Neural progenitor cell (in vitro differentiated cells): ENCODE measurements at regions not wholly inside any gene's neighbourhood (a gene's known extent, or its start where the extent isn't known, plus 50 kb on each side); places are given as distances from the start of the nearest gene placed in this dataset.
A peak's percentile ranks its signal among the peaks of the same experiment; 100 is the strongest.

Source experiments
- DNase-seq: peaks from one replicate; pipeline ENCODE4 v3.0.0-alpha.2; 2016; ENCODE audit warnings: low spot score
- H2AFZ ChIP-seq: fragments of 200-600 bp; sonication (generic); replicated peaks from 2 replicates; pipeline ENCODE4 v1.6.1; 2016; ENCODE audit warnings: antibody characterized with exemption
- H3F3A ChIP-seq: fragments of 200-600 bp; sonication (generic); 2 replicates; pipeline ENCODE4 v1.6.1; 2016; ENCODE audit warnings: antibody characterized with exemption, low read depth
- H3K27ac ChIP-seq: fragments of 200-600 bp; sonication (generic); 2 replicates; pipeline ENCODE4 v1.5.1; 2016; ENCODE audit warnings: mild to moderate bottlenecking
- H3K27me3 ChIP-seq: fragments of 200-600 bp; sonication (generic); 2 replicates; pipeline ENCODE4 v1.6.1; 2016; ENCODE audit warnings: mild to moderate bottlenecking, moderate library complexity
- H3K36me3 ChIP-seq: fragments of 200-600 bp; sonication (generic); 2 replicates; pipeline ENCODE4 v1.5.1; 2016
- H3K4me1 ChIP-seq: fragments of 200-600 bp; sonication (generic); 2 replicates; pipeline ENCODE4 v1.6.1; 2016; ENCODE audit warnings: mixed run types
- H3K4me2 ChIP-seq: fragments of 200-600 bp; sonication (generic); 2 replicates; pipeline ENCODE4 v1.6.1; 2016
- H3K4me3 ChIP-seq: fragments of 200-600 bp; sonication (generic); 2 replicates; pipeline ENCODE4 v1.5.1; 2016
- H3K79me2 ChIP-seq: fragments of 200-600 bp; sonication (generic); 2 replicates; pipeline ENCODE4 v1.6.1; 2016; ENCODE audit warnings: low read depth
- H3K9ac ChIP-seq: fragments of 200-600 bp; sonication (generic); 2 replicates; pipeline ENCODE4 v1.6.1; 2016
- H3K9me3 ChIP-seq: fragments of 200-600 bp; sonication (generic); 2 replicates; pipeline ENCODE4 v1.5.1; 2016; ENCODE audit warnings: low read depth
- H4K20me1 ChIP-seq: fragments of 200-600 bp; sonication (generic); 2 replicates; pipeline ENCODE4 v1.6.1; 2016; ENCODE audit warnings: low read depth
- H3K27ac Mint-ChIP-seq: 3 replicates; pipeline ENCODE4 v1.8.0; 2021; ENCODE audit warnings: mixed read lengths
- H3K27me3 Mint-ChIP-seq: 2 replicates; pipeline ENCODE4 v1.8.0; 2022; ENCODE audit warnings: low read depth, mild to moderate bottlenecking, inconsistent platforms, moderate library complexity, mixed read lengths; ENCODE audit not compliant: insufficient read depth
- H3K36me3 Mint-ChIP-seq: 3 replicates; pipeline ENCODE4 v1.8.0; 2021; ENCODE audit warnings: mixed read lengths
- H3K4me1 Mint-ChIP-seq: 3 replicates; pipeline ENCODE4 v1.8.0; 2021; ENCODE audit warnings: mixed read lengths
- H3K4me3 Mint-ChIP-seq: 3 replicates; pipeline ENCODE4 v1.8.0; 2021; ENCODE audit warnings: mild to moderate bottlenecking, moderate library complexity, mixed read lengths
- H3K9me3 Mint-ChIP-seq: 3 replicates; pipeline ENCODE4 v1.8.0; 2020; ENCODE audit warnings: mixed read lengths
- EZH2 ChIP-seq: fragments of 200-600 bp; sonication (generic); IDR thresholded peaks from 2 replicates; pipeline ENCODE4 v1.6.1; 2017; ENCODE audit warnings: antibody characterized with exemption, mild to moderate bottlenecking, moderate library complexity
- EZH2phosphoT487 ChIP-seq: fragments of 200-600 bp; sonication (generic); IDR thresholded peaks from 2 replicates; pipeline ENCODE4 v1.6.1; 2017; ENCODE audit warnings: antibody characterized with exemption
- TF ChIP-seq, protein P1 (sequence below): fragments of 200-600 bp; sonication (generic); IDR thresholded peaks from 2 replicates; pipeline ENCODE4 v1.5.1; 2017; ENCODE audit warnings: antibody characterized with exemption, mild to moderate bottlenecking

DNA sequence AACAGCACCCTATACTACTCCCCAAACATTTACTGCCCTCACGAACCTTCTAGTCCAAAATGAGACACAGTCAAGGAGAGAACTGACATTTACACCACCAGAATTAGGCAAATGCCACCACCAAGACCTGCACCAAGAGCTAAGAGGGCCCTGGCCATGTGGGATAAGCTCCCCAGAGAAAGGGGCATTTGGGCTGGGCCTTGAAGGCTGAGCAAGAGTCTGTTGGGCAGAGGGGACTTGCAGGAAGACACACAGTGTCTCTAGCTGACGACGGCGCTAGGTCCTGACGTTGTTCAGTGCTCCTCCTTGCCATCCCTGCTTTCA lies 326.4 kb upstream of the ZMIZ1 start:
- H3K79me2 ChIP-seq, result no peaks in the 10 kb centered on the region
- H3K27me3 ChIP-seq, result no peaks in the 10 kb centered on the region
- no peaks in the 10 kb centered on the region for H4K20me1 ChIP-seq
- no peak overlapping the region for H3K27ac ChIP-seq
- H3K4me1 ChIP-seq, result peaks cover 11% of the 10 kb centered on the region
- no peaks in the 10 kb centered on the region for H3K9me3 ChIP-seq
- TF ChIP-seq, protein P1, sequence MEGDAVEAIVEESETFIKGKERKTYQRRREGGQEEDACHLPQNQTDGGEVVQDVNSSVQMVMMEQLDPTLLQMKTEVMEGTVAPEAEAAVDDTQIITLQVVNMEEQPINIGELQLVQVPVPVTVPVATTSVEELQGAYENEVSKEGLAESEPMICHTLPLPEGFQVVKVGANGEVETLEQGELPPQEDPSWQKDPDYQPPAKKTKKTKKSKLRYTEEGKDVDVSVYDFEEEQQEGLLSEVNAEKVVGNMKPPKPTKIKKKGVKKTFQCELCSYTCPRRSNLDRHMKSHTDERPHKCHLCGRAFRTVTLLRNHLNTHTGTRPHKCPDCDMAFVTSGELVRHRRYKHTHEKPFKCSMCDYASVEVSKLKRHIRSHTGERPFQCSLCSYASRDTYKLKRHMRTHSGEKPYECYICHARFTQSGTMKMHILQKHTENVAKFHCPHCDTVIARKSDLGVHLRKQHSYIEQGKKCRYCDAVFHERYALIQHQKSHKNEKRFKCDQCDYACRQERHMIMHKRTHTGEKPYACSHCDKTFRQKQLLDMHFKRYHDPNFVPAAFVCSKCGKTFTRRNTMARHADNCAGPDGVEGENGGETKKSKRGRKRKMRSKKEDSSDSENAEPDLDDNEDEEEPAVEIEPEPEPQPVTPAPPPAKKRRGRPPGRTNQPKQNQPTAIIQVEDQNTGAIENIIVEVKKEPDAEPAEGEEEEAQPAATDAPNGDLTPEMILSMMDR, result no peak
- TF ChIP-seq EZH2phosphoT487 (no peak), EZH2 (no peak)
- no peak overlapping the region for H3K4me2 ChIP-seq
- no peak overlapping the region for H3K9ac ChIP-seq
- Mint-ChIP-seq H3K4me3 (no peak overlapping the region), H3K36me3 (no peaks in the 10 kb centered on the region), H3K9me3 (no peaks in the 10 kb centered on the region), H3K27ac (peak overlapping the region; percentile 76), H3K4me1 (peaks cover 45% of the 10 kb centered on the region), H3K27me3 (peaks cover 16% of the 10 kb centered on the region)
- no peak overlapping the region for H2AFZ ChIP-seq
- no peaks in the 10 kb centered on the region for H3F3A ChIP-seq
- no peak overlapping the region for H3K4me3 ChIP-seq
- no peaks in the 10 kb centered on the region for H3K36me3 ChIP-seq
- no peak for DNase-seq

DNA sequence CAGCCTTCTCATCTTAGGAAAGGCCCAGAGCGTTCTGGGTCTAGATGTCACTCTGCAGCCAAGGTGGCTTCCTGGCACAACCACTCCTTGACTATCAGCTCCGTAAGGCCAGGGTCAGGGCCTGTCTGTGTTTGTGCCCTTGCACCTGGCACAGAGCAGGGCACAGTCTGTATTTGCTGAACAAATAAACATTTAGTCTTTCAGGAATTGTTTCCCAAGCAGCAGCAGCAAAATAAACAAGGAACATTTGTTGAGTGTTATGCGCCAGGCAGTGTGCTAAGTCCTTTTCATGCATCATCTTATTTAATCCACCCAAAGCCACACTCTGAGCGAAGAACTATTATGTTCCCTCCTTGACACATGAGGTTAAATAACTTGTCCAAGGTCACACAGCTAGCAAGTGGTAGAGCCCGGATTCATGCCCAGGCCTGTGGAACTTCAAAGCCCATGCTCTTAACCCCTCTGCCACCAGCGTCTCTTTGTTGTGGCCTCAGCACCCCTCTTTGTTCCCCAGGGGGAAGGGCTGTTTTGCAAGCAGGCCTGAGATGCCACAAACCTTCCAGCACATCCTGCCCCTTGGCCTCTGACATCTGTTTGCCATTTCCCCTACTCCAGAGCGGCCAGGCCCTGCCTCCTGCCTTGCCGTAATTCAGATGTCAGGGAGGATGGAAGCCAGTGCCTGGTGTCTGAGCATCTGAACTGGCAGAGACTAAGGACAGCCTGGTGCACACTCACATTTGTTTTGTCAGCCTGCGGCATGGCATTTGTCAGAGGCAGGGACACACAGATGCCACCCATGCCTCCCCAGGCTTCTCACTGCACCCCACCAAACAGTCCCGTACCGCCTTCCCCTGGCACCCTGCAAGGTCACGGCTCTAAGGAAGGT lies 325.8 kb upstream of the ZMIZ1 start:
- Histone ChIP-seq H3K9me3 (no peaks in the 10 kb centered on the region), H3F3A (no peaks in the 10 kb centered on the region), H3K36me3 (no peaks in the 10 kb centered on the region), H4K20me1 (no peaks in the 10 kb centered on the region), H3K79me2 (no peaks in the 10 kb centered on the region), H3K9ac (no peak overlapping the region), H3K27me3 (no peaks in the 10 kb centered on the region), H3K27ac (no peak overlapping the region), H3K4me3 (no peak overlapping the region), H2AFZ (no peak overlapping the region), H3K4me2 (no peak overlapping the region), H3K4me1 (peaks cover 11% of the 10 kb centered on the region)
- peaks cover 50% of the 10 kb centered on the region for H3K4me1 Mint-ChIP-seq
- H3K9me3 Mint-ChIP-seq, result no peaks in the 10 kb centered on the region
- H3K27me3 Mint-ChIP-seq, result peaks cover 14% of the 10 kb centered on the region
- DNase-seq, result no peak
- H3K27ac Mint-ChIP-seq, result peak overlapping the region; percentile 70
- H3K36me3 Mint-ChIP-seq, result no peaks in the 10 kb centered on the region
- no peak overlapping the region for H3K4me3 Mint-ChIP-seq
- TF ChIP-seq EZH2phosphoT487, result no peak
- TF ChIP-seq EZH2, result no peak
- TF ChIP-seq, protein P1, result no peak

DNA sequence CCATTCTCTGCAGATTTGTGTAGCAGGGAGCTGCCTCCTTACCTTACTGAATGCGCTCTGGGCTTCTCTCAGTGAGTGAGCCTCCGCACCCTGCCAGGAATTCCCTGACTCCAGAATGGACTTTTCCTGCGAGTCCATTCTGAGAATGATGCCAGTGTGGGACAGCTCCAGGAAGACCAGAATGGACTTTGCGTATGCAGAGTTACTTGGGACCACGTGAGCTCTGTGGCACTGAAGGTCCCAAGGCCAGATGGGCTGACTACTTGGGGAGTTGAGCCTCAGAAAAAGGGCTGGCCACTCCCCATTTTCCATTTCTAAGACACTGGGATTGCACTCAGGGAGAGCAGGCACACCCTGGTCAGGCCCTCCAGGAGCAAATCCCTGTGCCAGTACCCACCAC lies 324.7 kb upstream of the ZMIZ1 start:
- Mint-ChIP-seq H3K36me3 (no peaks in the 10 kb centered on the region), H3K27me3 (peaks cover 13% of the 10 kb centered on the region), H3K27ac (no peak overlapping the region), H3K9me3 (peaks cover under 1% of the 10 kb centered on the region), H3K4me1 (peaks cover 53% of the 10 kb centered on the region), H3K4me3 (no peak overlapping the region)
- Histone ChIP-seq H3K4me1 (peaks cover 11% of the 10 kb centered on the region), H2AFZ (no peak overlapping the region), H3K27ac (no peak overlapping the region), H3K9ac (no peak overlapping the region), H4K20me1 (no peaks in the 10 kb centered on the region), H3K4me3 (no peak overlapping the region), H3K79me2 (no peaks in the 10 kb centered on the region), H3K27me3 (no peaks in the 10 kb centered on the region), H3K36me3 (no peaks in the 10 kb centered on the region), H3K4me2 (no peak overlapping the region), H3F3A (no peaks in the 10 kb centered on the region), H3K9me3 (no peaks in the 10 kb centered on the region)
- no peak for DNase-seq
- TF ChIP-seq EZH2phosphoT487 (no peak), EZH2 (no peak)
- TF ChIP-seq, protein P1, result no peak
